ENCODE measurements at regions not wholly inside any gene's neighbourhood (a gene's known extent, or its start where the extent isn't known, plus 50 kb on each side); places are given as distances from the start of the nearest gene placed in this dataset.
A peak's percentile ranks its signal among the peaks of the same experiment; 100 is the strongest.

DNA sequence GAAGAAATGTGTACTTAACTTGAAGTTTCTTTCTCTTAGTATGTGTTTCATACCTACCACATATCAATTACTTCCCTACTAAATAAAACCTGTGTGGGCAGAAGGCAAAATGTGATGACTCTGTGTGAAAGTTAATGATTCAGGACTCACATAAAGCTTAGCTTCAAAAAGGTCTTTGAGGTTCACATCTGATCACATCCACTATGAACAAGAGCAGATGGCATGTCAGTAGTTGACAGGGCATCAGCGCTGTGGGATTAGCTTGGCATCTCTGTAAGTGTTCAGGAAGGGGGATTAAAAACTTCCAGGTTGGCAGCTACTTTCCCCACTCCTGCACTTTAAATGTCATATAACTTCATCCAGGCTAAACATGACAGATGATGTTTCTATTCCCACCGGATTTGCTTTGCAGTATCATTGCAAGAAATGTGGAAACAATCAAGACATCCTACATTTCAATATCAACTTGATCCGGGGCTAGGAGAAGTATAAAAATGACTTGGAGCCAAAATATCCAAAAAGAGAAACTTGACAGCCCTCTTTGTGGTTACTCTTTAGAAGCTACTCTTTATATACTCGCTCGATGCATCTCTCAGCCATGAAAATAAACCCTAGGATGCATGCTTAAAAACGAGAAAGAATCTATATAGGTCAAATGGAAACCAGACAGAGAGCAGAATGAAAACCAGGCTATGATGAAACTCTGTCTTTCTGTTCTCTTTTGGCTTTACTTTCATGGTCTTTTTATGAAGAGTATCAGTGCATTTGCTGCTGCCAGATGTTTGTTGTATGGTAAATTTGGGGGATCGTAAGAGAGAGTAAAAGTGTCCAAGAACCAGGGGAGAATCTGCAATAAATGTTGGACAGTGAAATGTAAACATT is 273.1 kb upstream of the ALCAM start:
- DNase-seq (ENCODE audit: low read depth): no peak
- TF ChIP-seq CTCF (conservative IDR thresholded peaks at IDR 0.05; ENCODE audit: low read length): no peak
- no peak overlapping the region for H3K4me3 ChIP-seq (ENCODE audit: low read length)

GRCh38 chr3:105094588-105094987 is 272.1 kb upstream of the ALCAM start:
- H3K4me3 ChIP-seq (ENCODE audit: low read length): no peak overlapping the region
- no peak for TF ChIP-seq CTCF (conservative IDR thresholded peaks at IDR 0.05; ENCODE audit: low read length)
- DNase-seq (ENCODE audit: low read depth): no peak

DNA sequence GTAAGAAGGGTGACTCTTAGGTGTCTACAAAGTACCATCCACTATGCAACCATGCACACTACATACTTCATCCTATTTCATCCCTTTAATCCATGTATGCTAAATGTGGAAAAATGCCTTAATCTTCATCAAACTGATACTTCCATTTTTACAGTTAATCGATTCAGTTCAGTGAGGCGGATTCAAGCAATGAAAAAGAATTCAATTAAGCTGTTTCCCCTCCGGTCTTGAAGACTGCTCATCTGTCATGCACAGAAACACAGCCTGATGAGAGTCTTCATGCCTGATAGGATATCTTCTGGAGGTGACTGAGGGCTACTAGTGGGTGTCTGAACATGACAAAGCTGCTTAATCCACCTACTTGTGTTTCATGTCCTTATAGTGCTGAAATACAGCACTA is 270.6 kb upstream of the ALCAM start:
- no peak for DNase-seq (ENCODE audit: low read depth)
- no peak for TF ChIP-seq CTCF (conservative IDR thresholded peaks at IDR 0.05; ENCODE audit: low read length)
- no peak overlapping the region for H3K4me3 ChIP-seq (ENCODE audit: low read length)

DNA sequence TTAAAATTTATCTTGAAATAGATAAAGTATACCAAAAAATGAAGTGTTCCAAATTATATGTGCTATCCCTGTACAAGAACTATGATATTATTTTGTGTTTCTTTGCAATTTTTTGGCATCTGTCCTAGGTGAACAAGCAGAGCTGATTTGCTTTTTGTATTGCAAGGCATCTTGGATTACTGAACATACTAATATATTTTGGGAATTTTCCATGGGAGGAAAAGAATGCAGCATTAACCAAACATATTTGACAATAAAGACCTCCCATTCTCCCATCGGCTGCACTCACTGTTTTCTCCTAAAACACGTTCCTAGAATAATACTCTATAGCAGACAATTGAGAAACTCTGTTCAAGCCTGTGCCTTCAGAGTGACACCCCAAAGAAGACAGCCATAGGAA is 265.1 kb upstream of the ALCAM start:
- TF ChIP-seq CTCF (conservative IDR thresholded peaks at IDR 0.05; ENCODE audit: low read length): no peak
- no peak overlapping the region for H3K4me3 ChIP-seq (ENCODE audit: low read length)
- no peak for DNase-seq (ENCODE audit: low read depth)

GRCh38 chr3:105103139-105103538 is 263.6 kb upstream of the ALCAM start:
- H3K4me3 ChIP-seq (ENCODE audit: low read length): no peak overlapping the region
- no peak for TF ChIP-seq CTCF (conservative IDR thresholded peaks at IDR 0.05; ENCODE audit: low read length)
- no peak for DNase-seq (ENCODE audit: low read depth)

DNA sequence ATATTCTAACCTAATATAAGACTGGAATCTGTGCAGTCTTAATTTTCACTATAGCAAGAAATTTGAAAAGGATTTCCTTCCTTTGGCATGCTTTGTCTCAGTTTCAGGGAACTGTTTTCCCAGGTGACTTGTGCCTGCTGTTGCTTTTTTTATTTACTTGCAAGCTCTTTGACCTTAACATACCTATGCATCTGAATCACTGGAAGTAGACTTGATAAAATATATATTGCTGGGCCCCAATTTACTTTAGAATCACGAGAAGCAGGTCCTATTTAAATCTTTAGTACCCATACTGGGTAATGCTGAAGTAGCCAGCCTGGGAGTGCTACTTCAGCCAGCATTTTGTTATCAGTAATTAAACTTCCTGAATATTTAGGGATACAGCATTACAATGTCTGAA is 257.9 kb upstream of the ALCAM start:
- TF ChIP-seq CTCF (conservative IDR thresholded peaks at IDR 0.05; ENCODE audit: low read length): no peak
- no peak for DNase-seq (ENCODE audit: low read depth)
- H3K4me3 ChIP-seq (ENCODE audit: low read length): no peak overlapping the region

DNA sequence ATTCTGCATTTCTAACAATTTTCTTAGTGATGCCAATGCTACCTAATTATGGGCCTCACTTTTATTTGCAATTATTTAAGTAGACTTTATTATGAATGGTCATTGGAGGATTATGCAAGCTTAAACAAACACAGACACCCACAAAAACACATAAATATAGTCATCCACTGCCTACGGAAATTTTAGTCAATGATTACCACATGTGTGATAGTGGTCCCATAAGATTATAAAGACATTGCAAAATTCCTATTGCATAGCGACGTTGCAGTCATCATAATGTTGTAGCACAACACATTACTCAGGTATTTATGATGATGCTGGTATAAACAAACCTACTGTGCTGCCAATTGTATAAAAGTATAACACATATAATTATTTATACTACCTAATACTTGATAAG is 247.8 kb upstream of the ALCAM start:
- no peak overlapping the region for H3K4me3 ChIP-seq (ENCODE audit: low read length)
- peak; percentile 50 for DNase-seq (ENCODE audit: low read depth)
- no peak for TF ChIP-seq CTCF (conservative IDR thresholded peaks at IDR 0.05; ENCODE audit: low read length)
